ENCODE measurements at regions not wholly inside any gene's neighbourhood (a gene's known extent, or its start where the extent isn't known, plus 50 kb on each side); places are given as distances from the start of the nearest gene placed in this dataset.
"Not testable (repeated sequence)": the region's sequence is repeated elsewhere in the genome, so short reads cannot be mapped to it uniquely, and the experiment has no call there.

- no peak for DNase-seq (ENCODE audit: low spot score)
Measured at GRCh38 chr9:103407260-103407659, 412.1 kb downstream of the CYLC2 start.

GRCh38 chr9:103410059-103410458 is 414.9 kb downstream of the CYLC2 start:
- no peak for DNase-seq (ENCODE audit: low spot score)

GRCh38 chr9:103427696-103428095 is 432.6 kb downstream of the CYLC2 start:
- no peak for DNase-seq (ENCODE audit: low spot score)

- no peak for DNase-seq (ENCODE audit: low spot score)
Measured at GRCh38 chr9:103430469-103430868, 435.3 kb downstream of the CYLC2 start.

- no peak for DNase-seq (ENCODE audit: low spot score)
Measured at GRCh38 chr9:103431809-103432208, 436.7 kb downstream of the CYLC2 start.

- no peak for DNase-seq (ENCODE audit: low spot score)
Measured at GRCh38 chr9:103444176-103444575, 449.0 kb downstream of the CYLC2 start.

GRCh38 chr9:103458826-103459225 is 463.7 kb downstream of the CYLC2 start:
- no peak for DNase-seq (ENCODE audit: low spot score)

- DNase-seq (ENCODE audit: low spot score) = no peak
Measured at GRCh38 chr9:103471241-103471640, 476.1 kb downstream of the CYLC2 start.

- no peak for DNase-seq (ENCODE audit: low spot score)
Measured at GRCh38 chr9:103474156-103474555, 479.0 kb downstream of the CYLC2 start.

- DNase-seq (ENCODE audit: low spot score) = no peak
Measured at GRCh38 chr9:103483471-103484096, 488.5 kb downstream of the CYLC2 start.

- DNase-seq (ENCODE audit: low spot score) = no peak
Measured at GRCh38 chr9:103485138-103485537, 490.0 kb downstream of the CYLC2 start.

GRCh38 chr9:103514767-103515166 is 519.6 kb downstream of the CYLC2 start:
- DNase-seq (ENCODE audit: low spot score) = no peak

GRCh38 chr9:103522409-103522808 is 527.3 kb downstream of the CYLC2 start:
- no peak for DNase-seq (ENCODE audit: low spot score)

- DNase-seq (ENCODE audit: low spot score) = no peak
Measured at GRCh38 chr9:103530934-103531333, 535.8 kb downstream of the CYLC2 start.

- no peak for DNase-seq (ENCODE audit: low spot score)
Measured at GRCh38 chr9:103533318-103533717, 538.2 kb downstream of the CYLC2 start.

- DNase-seq (ENCODE audit: low spot score) = no peak
Measured at GRCh38 chr9:103537426-103537825, 542.3 kb downstream of the CYLC2 start.

- no peak for DNase-seq (ENCODE audit: low spot score)
Measured at GRCh38 chr9:103545260-103545659, 548.8 kb upstream of the SMC2 start.

- DNase-seq (ENCODE audit: low spot score) = no peak
Measured at GRCh38 chr9:103552712-103553111, 541.4 kb upstream of the SMC2 start.

GRCh38 chr9:103574056-103574455 is 520.1 kb upstream of the SMC2 start:
- DNase-seq (ENCODE audit: low spot score) = no peak

- DNase-seq (ENCODE audit: low spot score) = no peak
Measured at GRCh38 chr9:103586721-103587120, 507.4 kb upstream of the SMC2 start.

- no peak for DNase-seq (ENCODE audit: low spot score)
Measured at GRCh38 chr9:103601287-103601686, 492.8 kb upstream of the SMC2 start.

- DNase-seq (ENCODE audit: low spot score) = not testable (repeated sequence)
Measured at GRCh38 chr9:103611950-103612349, 482.2 kb upstream of the SMC2 start.

GRCh38 chr9:103615994-103616393 is 478.1 kb upstream of the SMC2 start:
- no peak for DNase-seq (ENCODE audit: low spot score)

GRCh38 chr9:103617046-103617445 is 477.1 kb upstream of the SMC2 start:
- no peak for DNase-seq (ENCODE audit: low spot score)

Data from kidney tubule cell (primary cell).